ENCODE measurements at regions not wholly inside any gene's neighbourhood (a gene's known extent, or its start where the extent isn't known, plus 50 kb on each side); places are given as distances from the start of the nearest gene placed in this dataset.

GRCh38 chr9:91132576-91133073, 229.1 kb downstream of the AUH start:
- no peak overlapping the region for H3K4me3 Mint-ChIP-seq
- no peak for DNase-seq
- H3K27me3 Mint-ChIP-seq (ENCODE audit: low read depth, poor library complexity) = peaks cover 12% of the 10 kb centered on the region
- TF ChIP-seq CTCF (IDR thresholded peaks at IDR 0.05) = no peak
- H3K4me1 Mint-ChIP-seq = no peaks in the 10 kb centered on the region
- H3K9me3 Mint-ChIP-seq = peaks cover 10% of the 10 kb centered on the region
- H3K36me3 Mint-ChIP-seq (ENCODE audit: low read depth) = no peaks in the 10 kb centered on the region
- H3K27ac Mint-ChIP-seq = no peak overlapping the region

- no peak for DNase-seq
- Mint-ChIP-seq H3K27me3 (ENCODE audit: low read depth, poor library complexity) (peaks cover 12% of the 10 kb centered on the region), H3K27ac (no peak overlapping the region), H3K4me1 (no peaks in the 10 kb centered on the region), H3K9me3 (peaks cover 10% of the 10 kb centered on the region), H3K4me3 (no peak overlapping the region), H3K36me3 (ENCODE audit: low read depth) (no peaks in the 10 kb centered on the region)
- TF ChIP-seq CTCF (IDR thresholded peaks at IDR 0.05) = no peak
Measured at GRCh38 chr9:91134608-91135007, 227.1 kb downstream of the AUH start.

GRCh38 chr9:91137391-91137790, 224.3 kb downstream of the AUH start:
- Mint-ChIP-seq H3K9me3 (peaks cover 10% of the 10 kb centered on the region), H3K36me3 (ENCODE audit: low read depth) (no peaks in the 10 kb centered on the region), H3K27ac (no peak overlapping the region), H3K27me3 (ENCODE audit: low read depth, poor library complexity) (peaks cover 7% of the 10 kb centered on the region), H3K4me3 (no peak overlapping the region), H3K4me1 (peaks cover 17% of the 10 kb centered on the region)
- no peak for TF ChIP-seq CTCF (IDR thresholded peaks at IDR 0.05)
- DNase-seq = no peak

- no peak for TF ChIP-seq CTCF (IDR thresholded peaks at IDR 0.05)
- no peaks in the 10 kb centered on the region for H3K36me3 Mint-ChIP-seq (ENCODE audit: low read depth)
Measured at GRCh38 chr9:91138760-91139159, 223.0 kb downstream of the AUH start.

GRCh38 chr9:91141407-91141965, 220.2 kb downstream of the AUH start:
- Mint-ChIP-seq H3K27me3 (ENCODE audit: low read depth, poor library complexity) (peaks cover 10% of the 10 kb centered on the region), H3K4me3 (no peak overlapping the region), H3K4me1 (peaks cover 17% of the 10 kb centered on the region), H3K9me3 (peaks cover 12% of the 10 kb centered on the region), H3K27ac (no peak overlapping the region), H3K36me3 (ENCODE audit: low read depth) (no peaks in the 10 kb centered on the region)
- DNase-seq = no peak
- TF ChIP-seq CTCF (IDR thresholded peaks at IDR 0.05) = no peak

More at GRCh38 chr9:91138760-91139159, 223.0 kb downstream of the AUH start:
- Mint-ChIP-seq H3K9me3 (peaks cover 8% of the 10 kb centered on the region), H3K4me3 (no peak overlapping the region), H3K27me3 (ENCODE audit: low read depth, poor library complexity) (peaks cover 11% of the 10 kb centered on the region), H3K27ac (no peak overlapping the region), H3K4me1 (peaks cover 17% of the 10 kb centered on the region)
- no peak for DNase-seq

GRCh38 chr9:91143162-91143561, 218.6 kb downstream of the AUH start:
- Mint-ChIP-seq H3K36me3 (ENCODE audit: low read depth) (no peaks in the 10 kb centered on the region), H3K27ac (no peak overlapping the region), H3K27me3 (ENCODE audit: low read depth, poor library complexity) (peaks cover 18% of the 10 kb centered on the region), H3K4me3 (no peak overlapping the region), H3K4me1 (peaks cover 34% of the 10 kb centered on the region), H3K9me3 (peaks cover 21% of the 10 kb centered on the region)
- TF ChIP-seq CTCF (IDR thresholded peaks at IDR 0.05) = no peak
- DNase-seq = no peak

Measured in nephron progenitor cell (in vitro differentiated cells).